GM21526 (cell line): ENCODE measurements at regions not wholly inside any gene's neighbourhood (a gene's known extent, or its start where the extent isn't known, plus 50 kb on each side); places are given as distances from the start of the nearest gene placed in this dataset.

Experiments
- ATAC-seq: cut with Tn5 transposase; IDR thresholded peaks from one replicate; pipeline ENCODE4 v1.9.1; 2021; ENCODE audit warnings: moderate library complexity; ENCODE audit not compliant: unreplicated experiment, low FRiP score

GRCh38 chr11:130636722-130637464, 188.4 kb downstream of the ADAMTS15 start:
- ATAC-seq = peak; percentile 74

GRCh38 chr11:130637566-130637965, 189.1 kb downstream of the ADAMTS15 start:
- ATAC-seq = no peak

GRCh38 chr11:130638033-130638432, 189.6 kb downstream of the ADAMTS15 start:
- ATAC-seq = no peak

- no peak for ATAC-seq
Measured at GRCh38 chr11:130638624-130639023, 190.2 kb downstream of the ADAMTS15 start.

GRCh38 chr11:130639369-130639768, 190.9 kb downstream of the ADAMTS15 start:
- no peak for ATAC-seq

GRCh38 chr11:130640526-130640925, 192.1 kb downstream of the ADAMTS15 start:
- no peak for ATAC-seq

- ATAC-seq = no peak
Measured at GRCh38 chr11:130641876-130642275, 193.4 kb downstream of the ADAMTS15 start.

GRCh38 chr11:130642994-130643393, 194.5 kb downstream of the ADAMTS15 start:
- no peak for ATAC-seq

- no peak for ATAC-seq
Measured at GRCh38 chr11:130644187-130644586, 195.7 kb downstream of the ADAMTS15 start.

- ATAC-seq = no peak
Measured at GRCh38 chr11:130645164-130645842, 196.9 kb downstream of the ADAMTS15 start.

GRCh38 chr11:130645843-130646197, 197.4 kb downstream of the ADAMTS15 start:
- ATAC-seq = no peak

GRCh38 chr11:130646881-130647280, 198.4 kb downstream of the ADAMTS15 start:
- ATAC-seq = no peak

GRCh38 chr11:130647371-130647770, 198.9 kb downstream of the ADAMTS15 start:
- ATAC-seq = no peak

- no peak for ATAC-seq
Measured at GRCh38 chr11:130649801-130650200, 201.4 kb downstream of the ADAMTS15 start.

GRCh38 chr11:130650456-130651030, 202.1 kb downstream of the ADAMTS15 start:
- ATAC-seq = no peak

GRCh38 chr11:130651066-130651855, 202.8 kb downstream of the ADAMTS15 start:
- ATAC-seq = no peak

GRCh38 chr11:130652671-130653335, 204.4 kb downstream of the ADAMTS15 start:
- ATAC-seq = no peak

- no peak for ATAC-seq
Measured at GRCh38 chr11:130653838-130654636, 205.6 kb downstream of the ADAMTS15 start.

GRCh38 chr11:130655300-130655699, 206.9 kb downstream of the ADAMTS15 start:
- ATAC-seq = no peak

- ATAC-seq = no peak
Measured at GRCh38 chr11:130666781-130667251, 218.4 kb downstream of the ADAMTS15 start.
